HepG2 (cell line): ENCODE measurements at regions not wholly inside any gene's neighbourhood (a gene's known extent, or its start where the extent isn't known, plus 50 kb on each side); places are given as distances from the start of the nearest gene placed in this dataset.

Experiments
- ARHGAP35 ChIP-seq: sonication (generic); formaldehyde crosslinking; IDR thresholded peaks from 2 replicates; pipeline ENCODE4 v1.9.0; 2022; ENCODE audit warnings: mild to moderate bottlenecking, inconsistent platforms, moderate library complexity, missing genetic modification reagents, borderline replicate concordance
- ARID5B ChIP-seq: IDR thresholded peaks from 2 replicates; pipeline ENCODE4 v1.4.0; 2020; ENCODE audit warnings: mild to moderate bottlenecking, missing genetic modification reagents
- CCDC6 ChIP-seq: sonication (generic); formaldehyde crosslinking; IDR thresholded peaks from 2 replicates; pipeline ENCODE4 v1.8.1; 2022; ENCODE audit warnings: mild to moderate bottlenecking, missing genetic modification reagents, moderate library complexity
- DNMT3B ChIP-seq: conservative IDR thresholded peaks from 2 replicates; pipeline ENCODE4 v1.6.1; 2016; ENCODE audit warnings: missing biosample characterization, control low read depth
- ETV5 ChIP-seq: IDR thresholded peaks from 2 replicates; pipeline ENCODE4 v1.6.1; 2018; ENCODE audit warnings: missing biosample characterization, missing genetic modification reagents, inconsistent platforms, borderline replicate concordance
- HBP1 ChIP-seq: IDR thresholded peaks from 2 replicates; pipeline ENCODE4 v1.6.1; 2016; ENCODE audit warnings: low read depth, control low read depth
- HMG20A ChIP-seq: IDR thresholded peaks from 2 replicates; pipeline ENCODE4 v1.6.1; 2016; ENCODE audit warnings: borderline replicate concordance
- PITX1 ChIP-seq: sonication (generic); formaldehyde crosslinking; IDR thresholded peaks from 2 replicates; pipeline ENCODE4 v1.5.1; 2020; ENCODE audit warnings: mild to moderate bottlenecking, missing genetic modification reagents
- SP5 ChIP-seq: IDR thresholded peaks from 2 replicates; pipeline ENCODE4 v1.6.1; 2016; ENCODE audit warnings: low read depth, borderline replicate concordance
- TBX3 ChIP-seq: fragments of 450-650 bp; IDR thresholded peaks from 2 replicates; pipeline ENCODE4 v1.6.1; 2017; ENCODE audit warnings: antibody characterized with exemption, mild to moderate bottlenecking, inconsistent platforms, borderline replicate concordance
- ZBTB1 ChIP-seq: sonication (generic); formaldehyde crosslinking; IDR thresholded peaks from 2 replicates; pipeline ENCODE4 v1.4.0; 2020; ENCODE audit warnings: missing genetic modification reagents, borderline replicate concordance
- ZBTB33 ChIP-seq: sonication (generic); formaldehyde crosslinking; IDR thresholded peaks from 2 replicates; pipeline ENCODE4 v1.4.0; 2020; ENCODE audit warnings: missing genetic modification reagents
- ZNF160 ChIP-seq: sonication (generic); formaldehyde crosslinking; IDR thresholded peaks from 2 replicates; pipeline ENCODE4 v1.8.0; 2022; ENCODE audit warnings: mild to moderate bottlenecking, inconsistent platforms, missing genetic modification reagents
- ZNF205 ChIP-seq: IDR thresholded peaks from 2 replicates; pipeline ENCODE4 v1.6.1; 2018; ENCODE audit warnings: missing biosample characterization, missing genetic modification reagents
- ZNF598 ChIP-seq: sonication (generic); formaldehyde crosslinking; IDR thresholded peaks from 2 replicates; pipeline ENCODE4 v1.5.1; 2020; ENCODE audit warnings: mild to moderate bottlenecking, missing genetic modification reagents, borderline replicate concordance
- ZNF672 ChIP-seq: sonication (generic); formaldehyde crosslinking; IDR thresholded peaks from 2 replicates; pipeline ENCODE4 v1.8.1; 2022; ENCODE audit warnings: missing genetic modification reagents

- TF ChIP-seq ZNF160 (CRISPR knock-in tag) (peak; percentile 90; the same call in 1 of the 2 replicates), ZBTB1 (CRISPR knock-in tag) (no peak; the same call in 1 of the 2 replicates), PITX1 (CRISPR knock-in tag) (peak; percentile 96), ZBTB33 (CRISPR knock-in tag) (peak; percentile 90), CCDC6 (CRISPR knock-in tag) (peak; percentile 96), DNMT3B (peak; percentile 97), SP5 (CRISPR knock-in tag) (peak; percentile 79), ZNF672 (CRISPR knock-in tag) (peak; percentile 76; the same call in 1 of the 2 replicates), ARID5B (CRISPR knock-in tag) (peak; percentile 99), HBP1 (CRISPR knock-in tag) (peak; percentile 95), ARHGAP35 (no peak; the same call in 1 of the 2 replicates), TBX3 (no peak), ETV5 (CRISPR knock-in tag) (peak; percentile 90), HMG20A (CRISPR knock-in tag) (peak; percentile 97), ZNF205 (CRISPR knock-in tag) (peak; percentile 90; the same call in 1 of the 2 replicates), ZNF598 (CRISPR knock-in tag) (no peak)
- TF ChIP-seq, all 625 proteins: peak for 415
These were observed 115.2 kb upstream of the PEG3 start (continued) for GRCh38 chr19:56955637-56956216.
